Fibroblast of villous mesenchyme (primary cell): ENCODE measurements at regions not wholly inside any gene's neighbourhood (a gene's known extent, or its start where the extent isn't known, plus 50 kb on each side); places are given as distances from the start of the nearest gene placed in this dataset.
A peak's percentile ranks its signal among the peaks of the same experiment; 100 is the strongest.

Source experiments
- DNase-seq: peaks from one replicate; pipeline ENCODE4 v3.0.0-alpha.2; 2010; ENCODE audit warnings: low read depth
- H3K4me3 ChIP-seq: 2 replicates; pipeline ENCODE4 v1.5.1; 2011; ENCODE audit warnings: low read depth, mild to moderate bottlenecking, low read length
- TF ChIP-seq, protein P1 (sequence below): IDR thresholded peaks from 2 replicates; pipeline ENCODE4 v1.5.1; 2012; ENCODE audit warnings: low read depth, mild to moderate bottlenecking, low read length; ENCODE audit not compliant: insufficient read depth

DNA sequence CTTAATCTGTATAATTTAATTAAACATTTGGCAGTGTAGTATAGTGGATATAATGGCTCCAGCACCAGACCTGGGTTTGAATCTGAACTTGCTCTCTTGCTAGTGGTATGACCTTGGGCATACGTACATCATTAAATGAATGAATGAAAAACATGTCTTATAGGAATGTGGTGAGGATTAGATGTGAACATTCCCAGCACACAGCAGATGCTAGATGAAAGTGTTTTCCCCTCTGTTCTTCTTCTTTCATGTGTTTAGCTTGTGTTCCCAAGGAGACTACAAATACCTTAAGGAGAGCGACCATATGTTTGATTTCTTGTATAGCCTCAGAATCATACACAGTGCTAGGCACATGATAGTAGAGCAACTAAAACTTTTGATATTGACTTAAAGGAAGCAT, 56.5 kb downstream of the CT47B1 start:
- DNase-seq, result no peak
- no peak overlapping the region for H3K4me3 ChIP-seq
- TF ChIP-seq, protein P1, sequence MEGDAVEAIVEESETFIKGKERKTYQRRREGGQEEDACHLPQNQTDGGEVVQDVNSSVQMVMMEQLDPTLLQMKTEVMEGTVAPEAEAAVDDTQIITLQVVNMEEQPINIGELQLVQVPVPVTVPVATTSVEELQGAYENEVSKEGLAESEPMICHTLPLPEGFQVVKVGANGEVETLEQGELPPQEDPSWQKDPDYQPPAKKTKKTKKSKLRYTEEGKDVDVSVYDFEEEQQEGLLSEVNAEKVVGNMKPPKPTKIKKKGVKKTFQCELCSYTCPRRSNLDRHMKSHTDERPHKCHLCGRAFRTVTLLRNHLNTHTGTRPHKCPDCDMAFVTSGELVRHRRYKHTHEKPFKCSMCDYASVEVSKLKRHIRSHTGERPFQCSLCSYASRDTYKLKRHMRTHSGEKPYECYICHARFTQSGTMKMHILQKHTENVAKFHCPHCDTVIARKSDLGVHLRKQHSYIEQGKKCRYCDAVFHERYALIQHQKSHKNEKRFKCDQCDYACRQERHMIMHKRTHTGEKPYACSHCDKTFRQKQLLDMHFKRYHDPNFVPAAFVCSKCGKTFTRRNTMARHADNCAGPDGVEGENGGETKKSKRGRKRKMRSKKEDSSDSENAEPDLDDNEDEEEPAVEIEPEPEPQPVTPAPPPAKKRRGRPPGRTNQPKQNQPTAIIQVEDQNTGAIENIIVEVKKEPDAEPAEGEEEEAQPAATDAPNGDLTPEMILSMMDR, result no peak

DNA sequence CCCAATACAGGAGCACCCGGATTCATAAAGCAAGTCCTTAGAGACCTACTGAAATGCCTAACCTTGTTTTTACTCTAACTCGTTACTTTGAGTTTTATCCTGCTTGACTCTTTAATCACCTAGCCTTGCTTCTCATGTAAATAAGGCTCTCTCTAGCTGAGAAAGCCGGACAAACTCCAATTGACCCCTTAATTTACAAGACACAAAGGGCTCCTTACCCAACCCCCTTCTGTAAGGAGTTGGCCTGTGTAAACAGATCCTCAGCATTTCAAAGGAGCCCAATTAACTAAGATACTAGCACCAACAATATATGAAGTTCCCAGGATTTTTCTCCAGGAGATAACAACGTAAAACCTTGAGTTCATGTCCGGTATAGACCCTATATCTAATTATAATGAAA, 61.7 kb downstream of the CT47B1 start:
- no peak for DNase-seq
- TF ChIP-seq, protein P1, result no peak
- no peak overlapping the region for H3K4me3 ChIP-seq

DNA sequence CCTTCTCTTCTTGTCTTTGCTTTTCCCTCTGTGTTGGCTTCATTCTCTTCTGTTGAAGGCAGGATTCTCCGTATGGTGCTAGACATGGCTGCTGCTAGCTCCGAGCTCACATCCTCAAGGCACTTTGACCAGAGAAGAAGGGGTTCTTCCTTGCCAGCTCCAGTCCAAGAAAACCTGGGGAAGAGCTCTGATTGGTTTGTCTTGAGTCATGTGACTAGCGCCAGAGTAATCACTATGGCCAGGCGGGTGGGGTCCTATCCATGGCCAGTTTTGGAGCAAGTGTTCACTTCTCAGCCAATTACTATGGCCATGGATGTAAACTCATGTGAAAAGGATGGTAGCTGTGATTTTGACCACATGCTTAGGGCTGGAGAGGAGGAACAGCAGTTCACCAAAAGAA, 74.2 kb downstream of the CT47B1 start:
- no peak overlapping the region for H3K4me3 ChIP-seq
- TF ChIP-seq, protein P1, result no peak
- no peak for DNase-seq

DNA sequence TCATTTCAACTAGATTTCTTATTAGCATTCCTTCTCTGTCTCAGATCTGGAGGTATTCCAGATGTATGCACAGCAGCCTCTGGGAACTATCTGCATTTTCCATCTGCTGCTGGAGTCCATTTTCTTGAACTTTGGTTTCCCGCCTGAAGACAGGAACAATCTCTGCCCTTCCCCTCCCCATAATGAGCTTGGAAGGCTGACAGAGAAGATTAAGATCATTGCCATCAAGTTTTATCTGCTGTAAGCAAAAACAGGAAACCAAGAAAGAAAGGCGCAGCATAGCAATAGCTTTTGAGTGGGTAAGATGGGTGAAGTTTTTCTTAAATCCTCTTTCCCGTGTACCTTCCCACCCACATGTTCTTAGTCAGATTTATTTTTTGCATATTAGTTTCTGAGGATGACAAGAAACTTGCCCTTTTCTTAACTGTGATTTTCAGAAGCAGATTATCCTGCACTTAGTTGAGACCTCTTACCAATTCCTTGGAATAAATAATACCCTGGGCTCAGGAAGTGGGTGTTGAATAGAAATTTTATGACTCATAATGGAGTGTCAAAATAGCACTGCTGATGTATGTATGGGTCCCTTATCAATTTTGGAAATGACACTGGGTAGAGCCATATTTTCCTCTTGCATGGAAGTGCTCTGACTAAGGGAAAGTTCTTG, 78.3 kb downstream of the CT47B1 start:
- H3K4me3 ChIP-seq, result no peak overlapping the region
- peak; percentile 62 for DNase-seq
- TF ChIP-seq, protein P1, result no peak

DNA sequence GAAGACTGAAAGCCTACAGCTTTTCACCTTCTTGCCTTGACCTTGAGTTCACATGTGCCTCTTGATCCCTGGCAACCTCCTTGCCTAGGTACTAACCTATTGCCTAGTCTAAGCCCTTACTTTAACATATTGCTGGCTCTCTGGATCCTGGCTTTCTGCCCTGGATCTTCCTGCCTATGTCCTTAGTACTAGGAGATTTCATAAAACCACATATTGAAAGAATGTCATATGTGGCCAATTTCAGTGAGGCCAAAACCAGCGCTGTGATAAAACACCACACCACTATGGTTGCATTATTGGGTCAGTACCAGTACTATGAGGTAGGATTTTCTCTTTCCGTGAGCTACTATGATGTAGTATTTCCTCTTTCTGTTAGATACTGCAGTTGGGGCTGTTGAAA, 80.4 kb downstream of the CT47B1 start:
- no peak overlapping the region for H3K4me3 ChIP-seq
- no peak for DNase-seq
- TF ChIP-seq, protein P1, result no peak

DNA sequence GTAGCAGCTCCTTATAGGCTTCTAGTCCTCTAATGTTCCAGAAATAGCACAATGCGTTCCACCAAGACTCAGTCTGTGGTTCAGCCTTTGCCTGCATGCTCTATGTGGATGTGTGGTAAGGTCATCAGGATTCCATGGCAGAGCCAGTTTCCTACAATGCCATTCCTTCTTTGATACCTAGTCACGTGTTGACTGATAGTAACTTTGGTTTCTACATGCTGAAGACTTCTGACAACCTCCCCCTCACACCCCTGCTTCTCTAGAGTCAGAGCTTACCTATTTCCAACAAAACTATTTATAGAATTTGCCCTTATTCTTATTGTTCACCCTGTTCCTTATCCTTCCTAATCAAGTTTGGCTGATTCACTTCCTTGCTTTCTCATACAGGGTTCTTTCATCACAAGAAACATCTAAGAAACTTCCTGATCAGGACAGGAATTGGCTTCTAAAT, 81.1 kb downstream of the CT47B1 start:
- DNase-seq, result no peak
- TF ChIP-seq, protein P1, result no peak
- H3K4me3 ChIP-seq, result no peak overlapping the region

DNA sequence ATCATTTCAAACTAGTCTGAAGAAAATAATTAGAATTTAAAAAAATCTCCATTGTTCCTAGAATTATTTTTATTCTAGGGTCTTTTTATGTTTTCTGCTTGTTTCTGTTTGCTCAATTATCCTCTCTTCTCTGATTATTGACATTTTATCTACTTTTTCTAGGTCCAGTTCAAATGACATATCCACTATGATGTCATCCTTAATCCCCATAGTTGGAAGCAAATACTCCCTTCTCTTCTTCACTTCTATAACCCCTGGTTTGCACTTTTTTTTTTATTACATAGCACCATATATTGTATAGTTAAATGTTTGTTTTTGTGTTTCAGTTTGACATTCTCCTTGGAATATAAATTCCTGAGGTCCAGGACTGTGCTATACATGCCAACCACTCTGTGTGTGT, 82.6 kb downstream of the CT47B1 start:
- DNase-seq, result no peak
- no peak overlapping the region for H3K4me3 ChIP-seq
- TF ChIP-seq, protein P1, result no peak
